SK-N-SH (cell line): ENCODE measurements at regions not wholly inside any gene's neighbourhood (a gene's known extent, or its start where the extent isn't known, plus 50 kb on each side); places are given as distances from the start of the nearest gene placed in this dataset.

Experiments
- ELF1 ChIP-seq: IDR thresholded peaks from 2 replicates; pipeline ENCODE4 v1.4.0; 2012
- POLR2AphosphoS5 ChIP-seq: IDR thresholded peaks from 2 replicates; pipeline ENCODE4 v1.6.1; 2012; ENCODE audit warnings: low read depth, low read length
- REST ChIP-seq: IDR thresholded peaks from 2 replicates; pipeline ENCODE4 v1.6.1; 2012; ENCODE audit warnings: mild to moderate bottlenecking, low read depth, low read length, moderate library complexity
- SIN3A ChIP-seq: IDR thresholded peaks from 2 replicates; pipeline ENCODE4 v1.6.1; 2012; ENCODE audit warnings: low read depth, mild to moderate bottlenecking, low read length, moderate library complexity, borderline replicate concordance
- ZBTB33 ChIP-seq: IDR thresholded peaks from 2 replicates; pipeline ENCODE4 v1.4.0; 2012; ENCODE audit warnings: low read depth, borderline replicate concordance
- TF ChIP-seq, protein P1 (sequence below): fragments of 200-600 bp; sonication (generic); IDR thresholded peaks from 2 replicates; pipeline ENCODE4 v1.6.1; 2017; ENCODE audit warnings: antibody characterized with exemption, mild to moderate bottlenecking, moderate library complexity

- TF ChIP-seq POLR2AphosphoS5 (no peak), SIN3A (no peak), ZBTB33 (no peak), ELF1 (no peak), REST (no peak)
- TF ChIP-seq, protein P1, sequence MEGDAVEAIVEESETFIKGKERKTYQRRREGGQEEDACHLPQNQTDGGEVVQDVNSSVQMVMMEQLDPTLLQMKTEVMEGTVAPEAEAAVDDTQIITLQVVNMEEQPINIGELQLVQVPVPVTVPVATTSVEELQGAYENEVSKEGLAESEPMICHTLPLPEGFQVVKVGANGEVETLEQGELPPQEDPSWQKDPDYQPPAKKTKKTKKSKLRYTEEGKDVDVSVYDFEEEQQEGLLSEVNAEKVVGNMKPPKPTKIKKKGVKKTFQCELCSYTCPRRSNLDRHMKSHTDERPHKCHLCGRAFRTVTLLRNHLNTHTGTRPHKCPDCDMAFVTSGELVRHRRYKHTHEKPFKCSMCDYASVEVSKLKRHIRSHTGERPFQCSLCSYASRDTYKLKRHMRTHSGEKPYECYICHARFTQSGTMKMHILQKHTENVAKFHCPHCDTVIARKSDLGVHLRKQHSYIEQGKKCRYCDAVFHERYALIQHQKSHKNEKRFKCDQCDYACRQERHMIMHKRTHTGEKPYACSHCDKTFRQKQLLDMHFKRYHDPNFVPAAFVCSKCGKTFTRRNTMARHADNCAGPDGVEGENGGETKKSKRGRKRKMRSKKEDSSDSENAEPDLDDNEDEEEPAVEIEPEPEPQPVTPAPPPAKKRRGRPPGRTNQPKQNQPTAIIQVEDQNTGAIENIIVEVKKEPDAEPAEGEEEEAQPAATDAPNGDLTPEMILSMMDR, result no peak
Measured at GRCh38 chr9:134245179-134245578, 80.8 kb upstream of the RNU6ATAC start.
